H9 (cell line): ENCODE measurements at regions not wholly inside any gene's neighbourhood (a gene's known extent, or its start where the extent isn't known, plus 50 kb on each side); places are given as distances from the start of the nearest gene placed in this dataset.

ENCODE experiments used
- DNase-seq: peaks from one replicate; pipeline ENCODE4 v3.0.0-alpha.2; 2017
- H2AFZ ChIP-seq: one replicate; pipeline ENCODE4 v1.6.1; 2013; ENCODE audit warnings: mild to moderate bottlenecking, low read length, control low read depth, moderate library complexity
- H2AK5ac ChIP-seq: 2 replicates; pipeline ENCODE4 v1.6.1; 2013; ENCODE audit warnings: low read length, control low read depth, mixed read lengths; ENCODE audit not compliant: insufficient read length
- H2BK120ac ChIP-seq: one replicate; pipeline ENCODE4 v1.6.1; 2013; ENCODE audit warnings: low read depth, mild to moderate bottlenecking, low read length, control low read depth, inconsistent platforms; ENCODE audit not compliant: poor library complexity, severe bottlenecking
- H2BK12ac ChIP-seq: 2 replicates; pipeline ENCODE4 v1.6.1; 2013; ENCODE audit warnings: low read length, control low read depth, mixed read lengths, low read depth; ENCODE audit not compliant: insufficient read length
- H2BK15ac ChIP-seq: 2 replicates; pipeline ENCODE4 v1.6.1; 2013; ENCODE audit warnings: low read depth, low read length, control low read depth
- H2BK20ac ChIP-seq: one replicate; pipeline ENCODE4 v1.6.1; 2013; ENCODE audit warnings: low read depth, mild to moderate bottlenecking, low read length, control low read depth, inconsistent platforms; ENCODE audit not compliant: poor library complexity, severe bottlenecking
- H2BK5ac ChIP-seq: 2 replicates; pipeline ENCODE4 v1.6.1; 2013; ENCODE audit warnings: low read length, control low read depth, mixed read lengths; ENCODE audit not compliant: insufficient read length
- H3K14ac ChIP-seq: 2 replicates; pipeline ENCODE4 v1.6.1; 2013; ENCODE audit warnings: low read length, control low read depth; ENCODE audit not compliant: insufficient read depth
- H3K18ac ChIP-seq: 2 replicates; pipeline ENCODE4 v1.6.1; 2013; ENCODE audit warnings: low read depth, mild to moderate bottlenecking, mixed read lengths, low read length, control low read depth; ENCODE audit not compliant: insufficient read length
- H3K23ac ChIP-seq: 2 replicates; pipeline ENCODE4 v1.6.1; 2013; ENCODE audit warnings: low read length, control low read depth, mixed read lengths, low read depth; ENCODE audit not compliant: insufficient read length
- H3K23me2 ChIP-seq: 2 replicates; pipeline ENCODE4 v1.6.1; 2013; ENCODE audit warnings: low read depth, mild to moderate bottlenecking, mixed read lengths, low read length, control low read depth; ENCODE audit not compliant: insufficient read length, poor library complexity, severe bottlenecking
- H3K27ac ChIP-seq: 2 replicates; pipeline ENCODE4 v1.5.1; 2013; ENCODE audit warnings: low read length, control low read depth, mixed read lengths, low read depth; ENCODE audit not compliant: insufficient read length
- H3K27me3 ChIP-seq: 2 replicates; pipeline ENCODE4 v1.6.1; 2013; ENCODE audit warnings: low read length, control low read depth, inconsistent platforms; ENCODE audit not compliant: insufficient read depth
- H3K4ac ChIP-seq: 2 replicates; pipeline ENCODE4 v1.6.1; 2013; ENCODE audit warnings: low read depth, mild to moderate bottlenecking, control low read depth, inconsistent platforms, low read length, moderate library complexity
- H3K4me1 ChIP-seq: 2 replicates; pipeline ENCODE4 v1.6.1; 2013; ENCODE audit warnings: low read length, control low read depth, inconsistent platforms; ENCODE audit not compliant: insufficient read depth
- H3K4me2 ChIP-seq: 2 replicates; pipeline ENCODE4 v1.6.1; 2013; ENCODE audit warnings: low read length, control low read depth, mixed read lengths; ENCODE audit not compliant: insufficient read length, insufficient read depth
- H3K56ac ChIP-seq: 2 replicates; pipeline ENCODE4 v1.6.1; 2013; ENCODE audit warnings: low read depth, mild to moderate bottlenecking, mixed read lengths, low read length, control low read depth; ENCODE audit not compliant: insufficient read length
- H3K79me1 ChIP-seq: 2 replicates; pipeline ENCODE4 v1.6.1; 2013; ENCODE audit warnings: low read depth, mild to moderate bottlenecking, moderate library complexity, low read length, control low read depth, inconsistent platforms; ENCODE audit not compliant: insufficient read depth, poor library complexity, severe bottlenecking
- H3K79me2 ChIP-seq: 2 replicates; pipeline ENCODE4 v1.6.1; 2013; ENCODE audit warnings: low read length, control low read depth, inconsistent platforms; ENCODE audit not compliant: insufficient read depth
- H3K9ac ChIP-seq: 2 replicates; pipeline ENCODE4 v1.6.1; 2013; ENCODE audit warnings: low read length, control low read depth, mixed read lengths; ENCODE audit not compliant: insufficient read length; ENCODE audit errors: extremely low read depth
- H3K9me3 ChIP-seq: one replicate; pipeline ENCODE4 v1.6.1; 2013; ENCODE audit warnings: low read depth, low read length, inconsistent platforms; ENCODE audit not compliant: control insufficient read depth
- H3T11ph ChIP-seq: one replicate; pipeline ENCODE4 v1.6.1; 2013; ENCODE audit warnings: mild to moderate bottlenecking, low read length, control low read depth, inconsistent platforms
- H4K20me1 ChIP-seq: one replicate; pipeline ENCODE4 v1.6.1; 2013; ENCODE audit not compliant: control insufficient read depth, insufficient read length, insufficient read depth
- H4K5ac ChIP-seq: 2 replicates; pipeline ENCODE4 v1.6.1; 2013; ENCODE audit warnings: low read depth, mild to moderate bottlenecking, mixed read lengths, low read length, control low read depth; ENCODE audit not compliant: insufficient read length
- H4K8ac ChIP-seq: replicated peaks from 2 replicates; pipeline ENCODE4 v1.6.1; 2013; ENCODE audit warnings: low read length, control low read depth, mixed read lengths, low read depth; ENCODE audit not compliant: insufficient read length
- H4K91ac ChIP-seq: 2 replicates; pipeline ENCODE4 v1.6.1; 2013; ENCODE audit warnings: low read depth, mild to moderate bottlenecking, moderate library complexity, mixed read lengths, low read length, control low read depth; ENCODE audit not compliant: insufficient read length
- H3K27ac Mint-ChIP-seq, 3 experiments: 2 replicates in 2 of 3; 3 replicates in 1 of 3; pipeline ENCODE4 v1.8.0; 2020 to 2021; ENCODE audit warnings: mixed read lengths in 3 of 3, mild to moderate bottlenecking in 1 of 3, moderate library complexity in 1 of 3
- H3K27me3 Mint-ChIP-seq: 2 replicates; pipeline ENCODE4 v1.8.0; 2021; ENCODE audit warnings: low read depth, mild to moderate bottlenecking, moderate library complexity, mixed read lengths
- H3K36me3 Mint-ChIP-seq, 3 experiments: 2 replicates in 2 of 3; 3 replicates in 1 of 3; pipeline ENCODE4 v1.8.0; 2020 to 2021; ENCODE audit warnings: low read depth in 3 of 3, mixed read lengths in 3 of 3; ENCODE audit not compliant: insufficient read depth in 1 of 3
- H3K4me1 Mint-ChIP-seq, 2 experiments: 2 replicates each; pipeline ENCODE4 v1.8.0; 2020; ENCODE audit warnings: mixed read lengths in 2 of 2
- H3K4me3 Mint-ChIP-seq, 2 experiments: 2 replicates in 1 of 2; 3 replicates in 1 of 2; pipeline ENCODE4 v1.8.0; 2020 to 2021; ENCODE audit warnings: mild to moderate bottlenecking in 2 of 2, mixed read lengths in 2 of 2, moderate library complexity in 1 of 2
- H3K9me3 Mint-ChIP-seq, 2 experiments: 2 replicates in 1 of 2; 3 replicates in 1 of 2; pipeline ENCODE4 v1.8.0; 2020; ENCODE audit warnings: mild to moderate bottlenecking in 2 of 2, mixed read lengths in 2 of 2, moderate library complexity in 1 of 2
- WGBS: extraction: QIAGEN DNeasy Blood & Tissue Kit; methylation state at CpG from one replicate; pipeline ENCODE4 v1.1.7; 2013; ENCODE audit warnings: missing lambda C conversion rate, low lambda C conversion rate, mixed read lengths; ENCODE audit not compliant: insufficient read length; ENCODE audit errors: extremely low coverage; 5-methylcytosine and 5-hydroxymethylcytosine counted together
- TF ChIP-seq, protein P1 (sequence below): fragments of 200-600 bp; sonication (generic); conservative IDR thresholded peaks from 3 replicates; pipeline ENCODE4 v1.8.0; 2021; ENCODE audit warnings: antibody characterized with exemption, mild to moderate bottlenecking

DNA sequence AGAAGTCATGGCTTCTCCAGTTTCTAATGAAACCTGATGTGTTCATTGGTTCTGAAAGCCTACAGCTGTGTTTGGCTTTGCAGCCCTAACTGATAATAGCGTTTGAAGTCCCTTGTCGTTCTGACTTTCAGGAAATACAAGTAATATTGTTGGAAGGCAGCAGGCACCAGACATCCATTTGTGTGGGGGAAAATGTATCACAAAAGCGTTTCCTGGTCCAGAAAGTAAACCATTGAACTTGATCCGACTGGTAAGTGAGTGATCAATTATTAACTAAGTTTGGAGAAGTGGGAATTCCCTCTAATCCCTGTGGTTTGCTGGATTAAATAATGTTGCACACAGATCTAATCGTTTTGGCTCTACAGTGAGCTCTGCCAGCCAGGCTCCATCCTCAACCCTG, 77.3 kb upstream of the LTA4H start:
- H3K9me3 ChIP-seq: no peaks in the 10 kb centered on the region
- H3K27ac ChIP-seq: no peak overlapping the region
- no peak overlapping the region for H2AK5ac ChIP-seq
- H3K14ac ChIP-seq: no peak overlapping the region
- H3K79me2 ChIP-seq: no peaks in the 10 kb centered on the region
- Mint-ChIP-seq H3K4me1 (peaks cover 8 to 11% of the 10 kb centered on the region in 2 experiments), H3K9me3 (peaks cover 0 to 2% of the 10 kb centered on the region in 2 experiments; a peak in 1 of 5 replicates), H3K4me3 (no peak overlapping the region), H3K27me3 (peaks cover 1% of the 10 kb centered on the region), H3K36me3 (peaks cover 2 to 5% (median 2%) of the 10 kb centered on the region in 3 experiments; a peak in 2 of 7 replicates), H3K27ac (no peak overlapping the region)
- no peak overlapping the region for H3K56ac ChIP-seq
- no peak overlapping the region for H2BK12ac ChIP-seq
- no peak overlapping the region for H2BK20ac ChIP-seq
- no peaks in the 10 kb centered on the region; the same call in 1 of the 2 replicates for H3K4me1 ChIP-seq
- no peak overlapping the region for H3K23ac ChIP-seq
- no peak overlapping the region for H2BK5ac ChIP-seq
- no peaks in the 10 kb centered on the region for H3K27me3 ChIP-seq
- no peak overlapping the region for H2BK15ac ChIP-seq
- no peak overlapping the region for H2BK120ac ChIP-seq
- no peak overlapping the region for H3K4ac ChIP-seq
- WGBS: no CpG with 5 or more reads among the region's 5 CpGs
- DNase-seq: no peak
- no peak overlapping the region for H2AFZ ChIP-seq
- H4K5ac ChIP-seq: no peak overlapping the region
- H3K18ac ChIP-seq: no peak overlapping the region
- TF ChIP-seq, protein P1, sequence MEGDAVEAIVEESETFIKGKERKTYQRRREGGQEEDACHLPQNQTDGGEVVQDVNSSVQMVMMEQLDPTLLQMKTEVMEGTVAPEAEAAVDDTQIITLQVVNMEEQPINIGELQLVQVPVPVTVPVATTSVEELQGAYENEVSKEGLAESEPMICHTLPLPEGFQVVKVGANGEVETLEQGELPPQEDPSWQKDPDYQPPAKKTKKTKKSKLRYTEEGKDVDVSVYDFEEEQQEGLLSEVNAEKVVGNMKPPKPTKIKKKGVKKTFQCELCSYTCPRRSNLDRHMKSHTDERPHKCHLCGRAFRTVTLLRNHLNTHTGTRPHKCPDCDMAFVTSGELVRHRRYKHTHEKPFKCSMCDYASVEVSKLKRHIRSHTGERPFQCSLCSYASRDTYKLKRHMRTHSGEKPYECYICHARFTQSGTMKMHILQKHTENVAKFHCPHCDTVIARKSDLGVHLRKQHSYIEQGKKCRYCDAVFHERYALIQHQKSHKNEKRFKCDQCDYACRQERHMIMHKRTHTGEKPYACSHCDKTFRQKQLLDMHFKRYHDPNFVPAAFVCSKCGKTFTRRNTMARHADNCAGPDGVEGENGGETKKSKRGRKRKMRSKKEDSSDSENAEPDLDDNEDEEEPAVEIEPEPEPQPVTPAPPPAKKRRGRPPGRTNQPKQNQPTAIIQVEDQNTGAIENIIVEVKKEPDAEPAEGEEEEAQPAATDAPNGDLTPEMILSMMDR: no peak
- no peak overlapping the region for H3K4me2 ChIP-seq
- no peaks in the 10 kb centered on the region for H3K79me1 ChIP-seq
- no peaks in the 10 kb centered on the region for H4K20me1 ChIP-seq
- H4K91ac ChIP-seq: no peak overlapping the region
- no peak overlapping the region for H4K8ac ChIP-seq
- no peak overlapping the region for H3K9ac ChIP-seq
- no peaks in the 10 kb centered on the region for H3K23me2 ChIP-seq
- no peak overlapping the region for H3T11ph ChIP-seq
